HG02885 (cell line): ENCODE measurements at regions not wholly inside any gene's neighbourhood (a gene's known extent, or its start where the extent isn't known, plus 50 kb on each side); places are given as distances from the start of the nearest gene placed in this dataset.

Source experiments
- ATAC-seq: cut with Tn5 transposase; IDR thresholded peaks from one replicate; pipeline ENCODE4 v1.9.1; 2021; ENCODE audit warnings: mild to moderate bottlenecking; ENCODE audit not compliant: unreplicated experiment, poor library complexity

DNA sequence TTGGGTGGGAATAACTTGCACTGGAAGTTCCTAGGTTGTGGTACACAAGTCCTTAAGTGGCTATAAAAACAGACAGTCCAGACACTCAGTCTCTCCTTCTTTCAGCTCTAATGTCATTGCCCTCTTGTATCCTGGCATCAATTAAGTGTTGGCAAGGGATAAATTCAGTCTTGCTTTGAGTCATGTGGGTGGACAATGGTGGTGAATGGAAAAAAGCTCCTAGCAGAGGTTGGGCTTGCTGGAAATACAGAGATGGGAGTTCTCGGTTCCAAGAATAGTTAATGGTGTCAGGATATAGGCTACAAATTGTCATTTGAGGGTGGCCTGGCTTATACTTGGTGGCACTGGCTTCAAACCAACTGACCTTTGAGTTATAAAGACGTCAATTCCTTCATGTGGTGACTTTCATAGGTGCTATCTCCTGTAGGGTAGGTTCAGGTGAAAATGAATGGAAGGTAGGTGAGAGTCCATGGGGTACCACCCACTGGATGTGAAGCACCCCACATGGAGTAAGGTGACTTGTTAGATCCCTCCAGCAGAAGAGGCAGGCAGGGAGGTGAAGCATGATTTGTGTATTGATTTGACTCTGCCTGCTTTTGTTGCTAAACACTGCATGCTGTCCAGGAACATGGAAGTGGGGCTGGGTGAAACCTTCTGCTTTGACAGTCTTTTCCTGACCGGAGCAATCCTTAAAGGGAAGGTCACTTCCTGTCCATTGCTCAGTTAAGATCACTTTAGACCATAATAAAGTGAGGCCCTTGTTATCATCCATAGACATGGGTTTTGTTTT lies 102.0 kb downstream of the LACC1 start:
- ATAC-seq: no peak

DNA sequence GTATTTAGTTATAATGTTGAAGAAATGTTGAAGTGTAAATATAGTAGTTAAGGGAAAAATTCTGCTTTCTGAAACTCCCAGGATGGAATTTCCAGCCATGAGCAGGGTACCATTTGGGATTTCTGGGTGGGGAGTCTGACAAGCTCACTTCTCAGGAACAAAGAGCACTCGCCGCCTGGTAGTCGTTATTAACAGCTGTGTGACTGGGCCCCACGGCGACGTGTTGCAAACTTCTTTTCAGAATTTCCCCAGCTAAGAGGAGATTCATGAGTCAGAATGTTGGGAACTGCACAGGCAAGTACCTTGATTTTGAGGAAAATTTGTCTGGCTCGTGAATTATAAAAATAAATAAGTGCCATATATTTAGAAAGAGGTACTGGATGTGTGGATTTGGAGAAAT lies 103.7 kb downstream of the LACC1 start:
- no peak for ATAC-seq

DNA sequence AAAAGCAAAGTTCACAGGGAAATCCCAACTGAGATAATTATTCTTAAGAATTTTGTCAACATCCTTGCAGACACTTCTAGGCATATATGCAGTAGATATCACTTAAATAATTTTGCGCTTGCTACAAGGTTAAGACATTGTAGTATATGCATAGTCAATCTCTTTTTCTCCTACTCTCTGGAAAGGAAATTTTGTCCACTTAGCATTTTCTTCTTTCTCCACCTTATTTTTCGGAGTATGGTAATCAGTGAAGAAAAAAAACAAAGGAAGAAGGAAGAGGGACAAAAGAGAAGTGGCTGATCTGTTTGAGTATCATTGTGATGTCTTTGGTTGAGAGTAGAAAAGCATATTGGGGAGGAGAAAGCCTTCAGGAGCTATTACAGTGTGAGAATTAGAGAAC lies 104.6 kb downstream of the LACC1 start:
- no peak for ATAC-seq

DNA sequence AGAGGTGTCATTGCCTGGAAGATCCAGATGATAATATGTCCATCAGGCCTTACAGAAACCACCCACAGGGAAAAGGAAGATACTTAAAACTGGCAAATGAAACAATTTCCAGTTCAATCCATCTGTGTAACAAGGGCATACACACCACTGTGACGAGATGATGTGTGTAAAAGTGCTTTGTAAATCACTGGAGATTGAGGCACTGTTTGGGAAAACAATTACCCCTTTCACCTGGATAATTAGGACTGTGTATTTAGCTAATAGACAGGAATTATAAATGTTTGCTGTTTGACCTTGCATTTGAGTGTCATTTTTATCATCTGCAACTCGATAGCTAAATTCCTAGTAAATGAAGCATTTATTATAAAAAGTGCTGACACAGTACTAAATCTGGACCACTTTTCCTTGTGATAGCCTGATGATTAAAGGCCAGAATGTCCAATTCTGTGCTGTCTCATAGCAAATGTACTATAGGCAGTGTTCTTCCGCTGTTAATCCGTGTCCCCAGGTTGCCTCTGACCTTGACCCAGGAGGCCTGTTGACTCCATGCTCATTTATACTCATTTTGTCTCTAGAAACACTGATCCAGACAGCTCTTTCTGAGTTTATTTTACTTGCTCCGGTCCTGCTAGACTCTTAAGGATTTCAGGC lies 105.8 kb downstream of the LACC1 start:
- ATAC-seq: no peak

DNA sequence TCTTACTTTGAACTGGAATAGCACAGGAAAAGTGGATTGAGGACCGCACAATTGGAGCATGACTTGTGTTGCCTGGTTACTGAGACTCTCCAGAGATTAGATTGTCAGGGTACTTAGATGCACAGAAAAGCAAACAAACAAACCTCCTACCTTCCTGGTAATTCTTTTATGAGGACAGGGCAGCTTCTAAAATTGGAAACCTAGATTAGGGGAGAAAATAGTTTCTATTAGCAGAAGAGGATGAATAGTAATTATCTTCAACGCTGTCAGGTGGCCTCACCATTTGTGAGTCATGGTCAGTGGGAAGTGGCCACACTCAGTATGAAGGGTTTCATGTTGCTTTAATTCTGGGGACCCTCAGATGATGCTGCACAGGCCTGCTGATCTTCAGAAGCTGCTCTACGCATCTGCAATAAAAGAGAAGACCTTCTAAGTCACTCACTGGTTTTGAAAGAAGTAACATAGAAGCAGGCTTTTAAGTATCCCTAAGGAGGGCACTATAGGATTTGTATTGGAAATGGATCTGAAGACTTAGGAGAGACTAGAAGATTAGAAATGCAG lies 106.8 kb downstream of the LACC1 start:
- no peak for ATAC-seq

DNA sequence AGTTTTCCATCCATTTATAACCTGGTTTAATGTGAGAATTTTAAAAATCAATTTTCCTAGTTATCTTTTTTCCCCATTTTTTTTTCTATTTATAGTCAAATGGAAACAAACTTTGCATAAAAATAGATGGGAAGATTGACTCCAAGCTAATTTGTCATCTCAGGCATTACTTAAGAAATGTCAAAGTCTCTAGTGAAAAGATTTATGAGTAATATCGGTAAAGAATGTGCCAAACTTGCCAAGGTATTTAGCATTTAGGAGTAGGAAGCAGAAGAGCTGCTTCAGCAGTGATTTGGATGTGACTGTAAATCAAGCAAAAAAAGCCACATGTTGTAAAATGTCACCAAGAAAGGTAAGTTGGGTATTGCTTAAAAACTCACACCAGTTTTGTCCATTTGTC lies 108.6 kb downstream of the LACC1 start:
- ATAC-seq: no peak

DNA sequence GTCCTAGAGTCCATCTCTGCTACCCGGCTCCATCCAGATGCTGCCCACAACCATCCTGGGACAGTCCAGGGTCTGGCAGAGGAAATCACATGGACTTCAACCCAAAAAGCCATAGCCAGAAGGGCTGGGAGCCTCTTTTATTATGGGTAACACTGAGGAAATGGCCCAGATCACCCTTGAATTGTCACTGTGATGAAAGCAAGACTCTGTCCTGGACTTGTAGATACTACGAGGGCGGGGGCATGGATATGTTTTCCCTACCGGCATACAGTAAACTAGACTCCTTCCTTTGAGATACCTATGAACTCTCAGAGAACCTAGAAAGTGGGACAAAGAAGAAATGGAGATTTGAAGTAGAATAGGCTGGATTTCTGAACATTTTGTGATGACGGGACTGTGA lies 110.3 kb downstream of the LACC1 start:
- no peak for ATAC-seq

DNA sequence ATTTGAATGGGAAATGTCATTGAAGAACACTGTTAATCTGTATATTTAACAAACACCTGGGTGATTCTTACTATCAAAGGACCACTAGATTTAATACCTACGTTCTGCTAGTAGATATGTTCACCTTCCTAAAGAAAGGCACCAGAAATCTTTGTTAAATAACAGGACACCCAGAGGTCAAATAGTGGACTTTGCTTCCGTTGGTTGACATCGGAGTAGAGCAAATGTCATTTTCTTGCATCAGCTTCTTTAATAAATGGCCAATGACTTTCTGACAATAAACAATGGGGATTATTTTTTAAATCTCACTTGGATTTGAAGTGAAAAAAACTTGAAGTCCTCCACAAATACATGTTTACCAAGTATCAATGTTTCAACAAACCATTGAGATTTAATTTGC lies 111.1 kb downstream of the LACC1 start:
- no peak for ATAC-seq

DNA sequence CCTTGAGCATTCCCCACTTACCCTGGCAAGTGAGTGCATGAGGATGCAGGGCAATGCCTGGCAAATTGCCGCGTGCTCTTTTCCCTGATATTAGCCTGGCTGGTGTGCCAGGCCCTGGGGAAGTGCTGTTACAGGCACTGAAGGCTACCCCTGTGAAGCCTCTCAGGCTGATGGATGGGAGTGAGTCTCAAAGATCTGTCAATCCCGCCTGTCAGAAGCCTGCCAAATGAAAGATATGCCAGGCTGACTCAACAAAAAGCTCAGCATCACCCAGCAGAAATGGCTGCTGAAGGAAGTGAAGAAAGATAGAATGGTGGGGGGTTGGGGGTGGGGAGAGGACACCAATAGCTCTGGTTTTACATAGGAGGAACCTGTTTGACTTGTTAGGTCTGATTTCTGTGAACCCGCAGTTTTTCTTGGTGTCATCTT lies 112.1 kb downstream of the LACC1 start:
- no peak for ATAC-seq

DNA sequence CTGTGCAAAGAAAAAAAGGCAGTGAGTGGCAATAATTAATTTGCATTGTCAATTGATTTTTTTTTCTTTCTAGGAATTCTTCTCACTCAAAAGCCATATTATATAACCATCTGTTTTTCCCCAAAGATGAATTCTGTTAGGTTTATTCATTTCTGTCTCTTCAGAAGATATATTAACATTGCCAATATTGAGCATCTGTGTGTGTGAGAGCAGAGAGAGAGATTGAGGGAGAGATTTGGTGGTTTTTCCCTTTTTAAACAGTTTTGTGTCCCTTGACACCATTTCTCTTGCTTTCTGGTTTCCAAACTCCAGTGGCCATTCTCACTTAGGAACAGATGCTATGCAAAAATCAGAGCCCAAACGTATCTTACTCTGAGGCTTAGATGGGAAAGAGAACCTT lies 112.5 kb downstream of the LACC1 start:
- no peak for ATAC-seq

DNA sequence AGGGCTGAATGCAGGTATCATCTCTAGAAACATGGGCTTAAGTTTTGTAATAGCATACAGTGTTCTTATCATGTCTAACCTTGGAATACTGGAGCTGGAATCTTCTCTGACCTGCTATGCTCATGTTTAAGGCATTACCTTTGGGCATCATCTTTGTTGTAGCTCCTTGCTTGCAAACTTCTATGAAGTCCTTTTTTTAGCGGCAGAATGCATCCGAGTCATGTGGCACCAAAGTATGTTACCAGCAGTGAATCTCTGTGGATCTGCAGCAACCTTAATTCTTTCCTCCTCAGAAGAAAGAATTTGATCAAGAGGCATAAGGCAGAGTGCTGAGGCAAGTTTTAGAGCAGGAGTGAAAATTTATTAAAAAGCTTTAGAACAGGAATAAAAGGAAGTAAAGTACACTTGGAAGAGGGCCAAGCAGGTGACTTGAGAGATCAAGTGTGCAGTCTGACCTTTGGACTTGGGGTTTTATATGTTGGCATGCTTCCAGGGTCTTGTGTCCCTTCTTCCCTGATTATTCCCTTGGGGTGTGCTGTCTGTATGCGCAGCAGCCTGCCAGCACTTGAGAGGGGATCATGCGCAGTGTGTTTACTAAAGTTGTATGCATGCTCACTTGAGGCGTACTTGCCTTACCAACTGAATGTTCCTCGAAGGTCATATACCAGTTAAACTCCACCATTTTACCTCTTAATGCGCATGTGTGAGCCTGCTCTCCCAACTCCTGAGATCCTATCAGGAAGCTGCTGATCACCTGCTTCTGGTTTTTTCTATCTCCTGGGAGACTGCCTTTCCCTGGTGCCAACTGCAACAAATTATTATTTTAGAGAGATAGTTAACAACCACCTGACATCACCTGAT lies 115.5 kb downstream of the LACC1 start:
- no peak for ATAC-seq

DNA sequence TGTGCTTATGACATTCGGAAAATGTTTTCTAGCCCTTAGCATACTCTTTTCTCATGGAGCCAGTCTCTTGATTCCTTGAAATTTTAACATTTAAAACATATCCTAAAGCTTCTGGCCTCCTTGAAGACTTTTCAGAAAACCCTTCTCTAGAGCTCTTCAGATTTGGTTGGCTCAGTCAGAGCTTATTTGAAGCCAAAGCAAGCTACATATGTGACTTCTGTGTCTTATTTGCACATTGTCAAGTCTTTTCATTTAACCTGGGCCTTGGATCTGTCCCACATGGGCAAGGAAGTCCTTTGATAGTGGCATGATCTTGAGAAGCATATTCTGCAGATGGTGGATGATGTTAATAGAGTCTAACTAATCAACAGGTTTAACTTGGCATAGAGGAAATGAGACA lies 116.5 kb downstream of the LACC1 start:
- ATAC-seq: no peak

DNA sequence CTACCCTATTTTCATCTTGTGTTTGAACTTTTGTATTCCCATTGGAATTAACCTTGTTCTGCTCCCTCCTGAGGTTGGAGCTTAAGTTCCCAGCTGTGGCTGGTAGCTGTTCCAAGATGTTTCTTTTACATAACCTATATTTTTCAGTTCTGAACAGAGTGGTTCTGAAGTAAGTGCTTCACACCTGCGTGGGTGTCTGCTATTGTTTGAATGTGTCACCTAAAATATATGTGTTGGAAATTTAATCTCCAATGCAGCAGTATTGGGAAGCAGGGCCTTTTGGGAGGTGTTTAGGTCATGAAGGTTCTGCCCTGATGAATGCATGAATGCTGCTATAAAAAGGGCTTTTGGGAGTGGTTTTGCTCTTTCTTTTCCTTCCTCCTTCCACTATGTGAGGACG lies 123.8 kb downstream of the LACC1 start:
- ATAC-seq: no peak

DNA sequence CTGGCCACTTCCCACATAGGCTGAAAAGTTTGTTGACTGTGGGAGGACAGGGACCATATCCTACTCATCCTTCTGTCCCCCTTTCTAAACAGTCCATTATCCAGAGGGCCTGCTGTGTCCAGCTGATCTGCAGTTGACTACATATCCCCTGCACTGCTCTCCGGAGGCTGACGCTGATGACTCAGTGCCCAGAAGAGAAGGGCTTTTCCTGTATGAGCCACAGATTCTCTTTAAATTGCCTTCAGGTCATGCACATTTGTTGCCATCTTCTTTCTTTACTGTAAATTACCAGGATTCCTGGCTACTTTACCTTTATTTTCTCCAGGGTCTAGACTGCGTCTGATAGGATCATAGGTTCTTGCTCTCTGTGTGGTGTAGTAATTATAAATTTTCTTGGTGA lies 125.2 kb downstream of the LACC1 start:
- ATAC-seq: no peak

DNA sequence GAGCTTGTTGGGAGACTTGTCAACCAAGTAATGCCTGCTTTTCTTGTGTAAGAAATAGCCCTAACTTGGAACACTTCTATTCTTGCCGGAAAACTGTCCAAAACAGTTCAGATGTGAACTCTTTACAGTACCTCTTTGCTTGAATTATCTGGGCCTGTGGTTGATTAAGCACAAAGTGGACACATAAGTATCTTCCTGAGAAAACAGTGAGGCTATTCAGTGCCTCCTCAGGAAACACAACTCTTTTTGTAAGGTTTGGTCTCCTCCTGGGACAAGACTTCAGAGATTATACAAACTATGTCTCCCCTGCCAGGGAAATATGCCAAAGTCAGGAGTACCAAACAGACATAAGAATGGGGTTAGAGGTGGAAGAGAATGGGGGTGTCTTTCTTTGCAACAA lies 127.7 kb downstream of the LACC1 start:
- ATAC-seq: no peak

DNA sequence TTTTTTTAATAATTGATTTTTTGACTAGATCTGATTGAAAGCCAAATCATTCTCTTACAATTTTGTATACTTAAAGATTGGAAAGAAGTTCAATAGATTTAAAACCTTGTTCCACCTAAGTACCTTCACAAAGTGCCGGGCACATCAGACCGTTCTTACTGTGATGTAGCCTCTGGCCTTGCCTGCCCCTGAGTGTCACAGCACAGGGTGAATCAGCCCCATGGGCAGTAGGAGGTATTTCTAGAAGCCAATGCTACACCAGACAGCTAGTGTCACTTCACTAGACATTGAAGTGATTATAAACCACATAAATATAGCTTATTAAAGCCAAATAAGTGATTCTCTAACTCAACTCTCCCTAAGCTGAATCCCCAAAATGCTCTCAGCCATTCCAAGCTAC lies 131.3 kb downstream of the LACC1 start:
- ATAC-seq: no peak

DNA sequence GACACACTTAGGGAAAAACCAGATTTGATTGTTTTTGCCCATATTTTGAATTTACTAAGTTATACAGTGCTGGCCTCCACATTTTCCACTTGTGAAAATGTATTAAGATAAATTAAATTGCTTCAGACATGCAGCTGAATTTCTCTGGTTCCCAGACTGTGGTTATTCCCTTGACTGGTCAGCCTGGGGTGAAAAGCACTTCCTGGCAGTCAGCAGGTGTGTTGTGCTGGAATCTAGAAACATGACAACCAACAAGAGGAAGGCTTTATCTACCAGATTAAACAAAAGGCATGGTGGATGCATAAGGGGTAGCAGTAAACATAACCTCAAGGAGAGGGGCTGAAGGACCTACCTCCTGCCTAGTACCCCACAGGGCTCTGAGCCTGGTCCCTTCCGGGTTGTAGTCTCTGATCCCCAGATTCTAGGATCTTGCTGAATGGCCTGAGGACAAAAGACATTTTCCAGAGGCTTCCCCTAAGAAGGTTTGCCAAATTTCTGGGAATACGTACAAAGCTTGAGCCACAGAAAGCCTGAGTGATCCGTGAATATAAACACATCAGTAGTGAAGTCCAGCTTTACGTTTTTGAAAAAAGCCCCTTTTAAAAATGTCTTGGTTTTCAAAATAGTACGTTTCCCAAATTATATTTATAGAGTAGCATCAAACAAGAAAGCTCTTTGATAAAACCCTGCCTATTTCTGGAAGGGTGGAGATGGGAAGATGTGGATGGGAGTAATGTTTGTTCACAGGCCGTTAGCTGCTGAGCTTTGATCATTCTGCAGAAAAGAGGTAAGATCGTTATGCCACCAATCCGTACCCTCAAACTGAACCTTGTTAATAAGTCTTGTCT lies 133.4 kb downstream of the LACC1 start:
- ATAC-seq: no peak

DNA sequence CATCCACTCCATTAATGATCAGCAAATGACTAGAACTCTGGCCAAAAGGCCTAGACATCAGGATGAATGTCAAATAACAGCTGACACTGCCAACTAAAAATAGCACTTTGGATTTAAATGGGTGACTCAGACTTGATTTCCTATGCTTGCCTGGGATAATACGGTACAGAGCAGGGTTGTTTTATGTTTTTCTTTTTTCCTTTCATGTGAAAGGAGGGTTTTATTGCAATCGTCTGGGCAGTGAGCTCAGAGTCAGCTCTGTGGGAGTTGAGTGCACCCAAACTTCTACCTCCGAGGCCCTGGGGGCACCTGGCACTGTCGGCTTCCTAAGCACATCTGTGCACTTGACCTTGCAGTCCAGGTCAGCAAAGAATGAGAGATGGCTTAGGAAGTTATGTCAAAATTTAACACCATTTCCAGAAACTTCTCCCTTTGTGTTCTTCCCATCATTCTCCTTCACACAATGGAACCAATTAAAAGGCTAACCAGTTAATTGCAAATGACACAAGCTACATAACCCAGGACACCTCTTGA lies 134.1 kb downstream of the LACC1 start:
- ATAC-seq: no peak

DNA sequence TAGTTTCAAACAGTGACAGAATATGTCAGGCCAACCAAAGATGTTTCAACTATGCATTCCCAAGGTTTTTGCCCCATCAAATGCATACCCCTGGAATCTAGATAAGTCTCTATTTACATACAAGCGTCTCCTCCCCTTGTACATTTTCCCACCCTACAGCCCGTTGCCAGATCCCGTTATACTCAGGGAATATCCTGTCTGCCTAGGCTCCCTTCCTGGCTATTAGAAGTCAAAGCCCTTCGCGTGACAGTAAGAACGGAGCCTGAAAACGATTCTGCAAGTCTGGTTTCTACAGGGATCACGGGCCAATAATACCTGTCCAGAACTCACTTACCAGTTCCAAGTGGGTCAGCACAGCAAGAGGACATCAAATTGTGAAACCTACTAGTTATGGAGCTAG lies 134.8 kb downstream of the LACC1 start:
- no peak for ATAC-seq

DNA sequence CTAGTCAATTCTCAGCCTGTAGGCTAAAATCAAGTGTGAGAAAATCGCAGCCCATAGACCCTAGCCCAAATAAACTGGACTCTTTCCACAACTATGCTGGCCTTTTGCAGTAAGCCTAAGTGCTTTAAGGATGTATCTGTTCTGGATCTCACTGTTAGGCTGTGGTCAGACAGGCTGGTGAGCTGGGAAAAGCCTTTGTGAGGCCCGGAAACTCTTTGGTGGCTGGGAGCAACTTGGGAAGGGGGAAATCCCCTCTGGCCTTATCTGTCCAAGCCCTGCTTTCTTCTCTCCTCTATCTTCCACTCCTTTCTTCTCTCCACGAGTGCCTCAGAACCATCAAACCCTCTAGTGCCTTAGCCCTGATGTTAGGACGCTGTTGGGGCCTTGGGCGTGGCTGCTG lies 135.4 kb downstream of the LACC1 start:
- ATAC-seq: no peak
